Caco-2 (cell line): ENCODE measurements at regions not wholly inside any gene's neighbourhood (a gene's known extent, or its start where the extent isn't known, plus 50 kb on each side); places are given as distances from the start of the nearest gene placed in this dataset.
A peak's percentile ranks its signal among the peaks of the same experiment; 100 is the strongest.

ENCODE experiments used
- BruUV-seq: library from RNA; stranded (reverse); fragments of 400-500 nt; replicated peaks from 2 replicates; lab custom pipeline; 2021; lab: Mats Ljungman, UMichigan
- CTCF ChIA-PET: fragments of 300-600 bp; sonication (Branson Sonifier 250); formaldehyde crosslinking; loops from one replicate; lab custom pipeline; 2022; ENCODE audit warnings: antibody characterized with exemption; lab: Charles Lee
- POLR2A ChIA-PET: fragments of 300-600 bp; sonication (Branson Sonifier 250); formaldehyde crosslinking; loops from one replicate; lab custom pipeline; 2022; ENCODE audit warnings: antibody characterized with exemption; lab: Charles Lee
- DNase-seq, 2 experiments: peaks; one replicate each; pipeline versions ENCODE4 v3.0.0 to v3.0.0-alpha.2; 2020 to 2022
- H3K27me3 ChIP-seq: replicated peaks from 2 replicates; pipeline ENCODE4 v1.6.0; 2011; ENCODE audit warnings: low read length; ENCODE audit not compliant: control insufficient read depth, insufficient read depth
- H3K36me3 ChIP-seq: 2 replicates; pipeline ENCODE4 v1.5.1; 2011; ENCODE audit warnings: low read length; ENCODE audit not compliant: control insufficient read depth, insufficient read depth
- H3K4me1 ChIP-seq: fragments of 250-450 bp; sonication (Bioruptor Pico); 2 replicates; pipeline ENCODE4 v1.5.1; 2020; ENCODE audit warnings: mild to moderate bottlenecking
- H3K4me3 ChIP-seq: 2 replicates; pipeline ENCODE4 v1.5.1; 2011; ENCODE audit warnings: low read depth, mild to moderate bottlenecking, control low read depth, low read length
- H3K9me3 ChIP-seq: fragments of 250-450 bp; sonication (Bioruptor Pico); 2 replicates; pipeline ENCODE4 v1.5.1; 2020; ENCODE audit warnings: mild to moderate bottlenecking, moderate library complexity
- H3K27ac Mint-ChIP-seq: one replicate; pipeline ENCODE4 v1.8.0; 2022; ENCODE audit warnings: mixed read lengths; ENCODE audit not compliant: unreplicated experiment
- H3K27me3 Mint-ChIP-seq: one replicate; pipeline ENCODE4 v1.8.0; 2022; ENCODE audit warnings: mixed read lengths; ENCODE audit not compliant: insufficient read depth, unreplicated experiment
- H3K36me3 Mint-ChIP-seq: one replicate; pipeline ENCODE4 v1.8.0; 2022; ENCODE audit warnings: mild to moderate bottlenecking, mixed read lengths; ENCODE audit not compliant: insufficient read depth, unreplicated experiment
- H3K4me1 Mint-ChIP-seq: one replicate; pipeline ENCODE4 v1.8.0; 2022; ENCODE audit warnings: low read depth, mixed read lengths; ENCODE audit not compliant: unreplicated experiment
- H3K4me3 Mint-ChIP-seq: one replicate; pipeline ENCODE4 v1.8.0; 2022; ENCODE audit warnings: mild to moderate bottlenecking, moderate library complexity, mixed read lengths; ENCODE audit not compliant: unreplicated experiment
- H3K9me3 Mint-ChIP-seq: one replicate; pipeline ENCODE4 v1.8.0; 2022; ENCODE audit warnings: mixed read lengths; ENCODE audit not compliant: unreplicated experiment
- CTCF ChIP-seq, 2 experiments: fragments of 200-600 bp in 1 of 2; IDR thresholded peaks; 1 replicate in 1 of 2; 2 replicates in 1 of 2; pipeline versions ENCODE4 v1.5.1 to v1.8.0; 2011 to 2022; ENCODE audit warnings: antibody characterized with exemption in 1 of 2, control low read depth in 1 of 2, inconsistent platforms in 1 of 2, low read depth in 1 of 2, low read length in 1 of 2, mild to moderate bottlenecking in 1 of 2, moderate library complexity in 1 of 2; ENCODE audit not compliant: insufficient read depth in 1 of 2, severe bottlenecking in 1 of 2, unreplicated experiment in 1 of 2
- intact Hi-C: fragments of 100-400 bp; cut with micrococcal nuclease; formaldehyde crosslinking; loops from one replicate; pipeline ENCODE4 v1.10.0; 2022; ENCODE audit not compliant: unreplicated experiment

DNA sequence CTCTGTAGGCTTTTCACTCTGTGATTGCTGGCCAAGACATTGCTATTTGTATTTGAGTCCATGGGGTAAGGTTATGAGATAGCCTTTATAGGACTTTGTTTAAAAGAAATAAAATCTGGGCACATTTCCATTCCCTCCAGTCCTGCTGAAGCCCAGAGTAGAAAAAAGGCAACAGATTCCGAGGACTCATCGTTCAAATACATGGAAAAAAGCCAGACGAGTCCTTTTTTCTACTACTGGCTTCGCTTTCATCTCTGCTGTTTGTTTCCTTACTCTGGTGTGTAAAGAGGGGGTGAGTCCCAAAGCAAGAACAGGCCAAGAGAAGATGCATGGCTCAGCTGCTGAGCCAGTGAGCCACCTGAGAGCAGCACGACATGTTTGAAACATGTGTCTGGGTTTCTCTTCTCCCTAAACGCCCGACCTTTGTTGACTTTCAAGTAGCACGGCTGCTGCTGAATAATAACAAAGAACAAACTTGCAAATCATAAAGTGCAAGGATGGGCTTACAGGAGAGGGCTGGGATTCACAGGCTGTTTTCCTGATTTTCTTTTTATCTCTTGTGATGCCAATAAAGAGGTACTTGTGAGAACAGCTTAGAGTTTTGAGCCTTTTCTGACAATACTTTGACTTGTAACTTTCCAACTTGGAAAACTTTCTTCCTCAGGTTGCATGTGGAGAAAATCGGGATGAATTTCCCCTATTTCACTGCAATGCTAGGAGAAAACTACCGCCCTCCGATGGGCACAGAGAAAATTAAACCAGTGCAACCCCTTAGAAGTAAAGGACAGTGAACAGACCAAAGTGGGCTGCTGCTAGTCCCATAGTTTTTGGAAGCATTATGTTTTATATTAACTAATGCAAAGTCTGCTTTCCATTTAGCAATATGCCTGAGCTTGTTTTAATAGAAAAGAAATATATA is 195.2 kb upstream of the RAG2 start:
- H3K27me3 ChIP-seq, result no peaks in the 10 kb centered on the region; the same call in 1 of the 2 replicates
- ChIA-PET POLR2A (no interaction called here), CTCF (no interaction called here)
- intact Hi-C loops, result no loop called here
- H3K9me3 Mint-ChIP-seq, result no peaks in the 10 kb centered on the region
- no peaks in the 10 kb centered on the region for H3K36me3 Mint-ChIP-seq
- H3K27ac Mint-ChIP-seq, result no peak overlapping the region
- H3K36me3 ChIP-seq, result no peaks in the 10 kb centered on the region
- no peaks in the 10 kb centered on the region for H3K4me1 ChIP-seq
- H3K9me3 ChIP-seq, result no peaks in the 10 kb centered on the region
- no peak overlapping the region for H3K4me3 ChIP-seq
- H3K4me3 Mint-ChIP-seq, result no peak overlapping the region
- peaks cover 2% of the 10 kb centered on the region for H3K27me3 Mint-ChIP-seq
- H3K4me1 Mint-ChIP-seq, result no peaks in the 10 kb centered on the region
- no TSS peak for BruUV-seq
- TF ChIP-seq CTCF (IDR thresholded peaks at IDR 0.05; ENCODE audit: insufficient read depth in 1 of 2, low read depth in 1 of 2, low read length in 1 of 2, severe bottlenecking in 1 of 2, unreplicated experiment in 1 of 2), result peak; percentile 11 to 31
- peak in 1 of 2 experiments; percentile 5 for DNase-seq

- Mint-ChIP-seq H3K4me1 (no peaks in the 10 kb centered on the region), H3K27me3 (peaks cover 2% of the 10 kb centered on the region), H3K4me3 (no peak overlapping the region), H3K9me3 (no peaks in the 10 kb centered on the region), H3K36me3 (no peaks in the 10 kb centered on the region), H3K27ac (no peak overlapping the region)
- Histone ChIP-seq H3K27me3 (no peaks in the 10 kb centered on the region; the same call in 1 of the 2 replicates), H3K4me1 (no peaks in the 10 kb centered on the region), H3K36me3 (no peaks in the 10 kb centered on the region), H3K9me3 (no peaks in the 10 kb centered on the region), H3K4me3 (no peak overlapping the region)
- POLR2A ChIA-PET, result no interaction called here
- intact Hi-C loops, result no loop called here
- BruUV-seq, result no TSS peak
- CTCF ChIA-PET, result no interaction called here
- no peak for DNase-seq
- no peak for TF ChIP-seq CTCF (IDR thresholded peaks at IDR 0.05; ENCODE audit: insufficient read depth in 1 of 2, low read depth in 1 of 2, low read length in 1 of 2, severe bottlenecking in 1 of 2, unreplicated experiment in 1 of 2)
These were observed 193.9 kb upstream of the RAG2 start for GRCh38 chr11:36791957-36792356.

DNA sequence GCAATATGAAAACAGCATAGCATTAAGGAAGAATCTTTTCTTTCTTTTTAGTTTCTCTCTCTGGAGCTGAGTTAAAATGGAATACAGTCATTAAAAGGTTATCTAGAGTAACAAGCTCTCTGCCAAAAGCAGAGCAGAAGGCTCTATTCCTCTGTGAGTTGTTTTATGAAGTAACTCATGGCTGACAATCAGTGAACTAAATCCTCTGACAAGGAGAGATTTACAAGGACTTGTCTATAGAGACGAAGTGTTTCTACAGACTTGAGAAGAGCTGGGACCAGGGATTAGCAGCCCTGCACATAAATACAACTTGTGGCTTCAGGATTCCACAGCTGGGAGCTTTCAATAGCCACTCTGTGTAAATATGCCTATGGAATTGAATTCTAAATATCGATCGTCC is 192.5 kb upstream of the RAG2 start:
- H3K27me3 Mint-ChIP-seq, result no peaks in the 10 kb centered on the region
- TF ChIP-seq CTCF (IDR thresholded peaks at IDR 0.05; ENCODE audit: insufficient read depth in 1 of 2, low read depth in 1 of 2, low read length in 1 of 2, severe bottlenecking in 1 of 2, unreplicated experiment in 1 of 2), result no peak
- Histone ChIP-seq H3K4me1 (no peaks in the 10 kb centered on the region), H3K27me3 (no peaks in the 10 kb centered on the region), H3K36me3 (no peaks in the 10 kb centered on the region), H3K4me3 (no peak overlapping the region), H3K9me3 (no peaks in the 10 kb centered on the region)
- H3K4me3 Mint-ChIP-seq, result no peak overlapping the region
- intact Hi-C loops, result no loop called here
- no peaks in the 10 kb centered on the region for H3K36me3 Mint-ChIP-seq
- DNase-seq, result no peak
- no peak overlapping the region for H3K27ac Mint-ChIP-seq
- CTCF ChIA-PET, result no interaction called here
- no peaks in the 10 kb centered on the region for H3K9me3 Mint-ChIP-seq
- no peaks in the 10 kb centered on the region for H3K4me1 Mint-ChIP-seq
- no TSS peak for BruUV-seq
- POLR2A ChIA-PET, result no interaction called here
